ENCODE measurements at regions not wholly inside any gene's neighbourhood (a gene's known extent, or its start where the extent isn't known, plus 50 kb on each side); places are given as distances from the start of the nearest gene placed in this dataset.

DNA sequence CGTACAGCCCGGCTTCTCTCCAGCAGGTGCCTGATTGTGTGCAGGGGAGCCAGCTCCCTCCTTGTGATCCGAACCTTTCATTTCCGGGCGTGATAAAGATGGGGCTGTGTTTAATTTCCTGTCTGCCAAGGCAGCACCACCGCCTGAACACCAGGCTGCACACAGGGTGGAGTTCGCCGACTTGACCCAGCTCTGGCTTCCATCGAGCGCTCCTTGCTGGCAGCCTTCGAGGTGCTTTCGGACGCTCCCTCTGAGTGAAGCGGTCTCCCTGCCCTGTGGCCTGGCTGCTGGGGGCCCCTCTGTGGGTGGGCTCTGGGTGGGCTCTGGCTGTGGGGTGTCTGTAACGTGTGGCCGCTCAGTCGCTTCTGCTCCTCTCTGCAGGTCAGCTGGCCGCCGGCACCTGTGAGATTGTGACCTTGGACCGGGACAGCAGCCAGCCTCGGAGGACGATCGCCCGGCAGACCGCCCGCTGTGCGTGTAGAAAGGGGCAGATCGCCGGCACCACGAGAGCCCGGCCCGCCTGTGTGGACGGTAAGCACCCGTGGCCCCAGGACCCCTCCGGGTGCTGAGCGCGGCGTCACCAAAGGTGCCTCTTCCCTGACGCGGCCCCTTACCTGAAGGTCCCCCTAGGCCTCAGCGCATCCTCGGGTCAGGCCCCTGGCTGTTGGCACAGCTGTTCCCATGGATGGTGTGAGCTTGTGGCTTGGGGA lies 1181.3 kb downstream of the BRD1 start:
- POLR2A ChIA-PET = no interaction called here
- TF ChIP-seq, protein P1, sequence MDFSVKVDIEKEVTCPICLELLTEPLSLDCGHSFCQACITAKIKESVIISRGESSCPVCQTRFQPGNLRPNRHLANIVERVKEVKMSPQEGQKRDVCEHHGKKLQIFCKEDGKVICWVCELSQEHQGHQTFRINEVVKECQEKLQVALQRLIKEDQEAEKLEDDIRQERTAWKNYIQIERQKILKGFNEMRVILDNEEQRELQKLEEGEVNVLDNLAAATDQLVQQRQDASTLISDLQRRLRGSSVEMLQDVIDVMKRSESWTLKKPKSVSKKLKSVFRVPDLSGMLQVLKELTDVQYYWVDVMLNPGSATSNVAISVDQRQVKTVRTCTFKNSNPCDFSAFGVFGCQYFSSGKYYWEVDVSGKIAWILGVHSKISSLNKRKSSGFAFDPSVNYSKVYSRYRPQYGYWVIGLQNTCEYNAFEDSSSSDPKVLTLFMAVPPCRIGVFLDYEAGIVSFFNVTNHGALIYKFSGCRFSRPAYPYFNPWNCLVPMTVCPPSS (IDR thresholded peaks at IDR 0.05) = no peak
- TF ChIP-seq ZNF260 (CRISPR knock-in tag; IDR thresholded peaks at IDR 0.05; ENCODE audit: borderline replicate concordance, low read depth) (no peak), LRRFIP1 (CRISPR knock-in tag; conservative IDR thresholded peaks at IDR 0.05) (no peak), ZKSCAN5 (CRISPR knock-in tag; IDR thresholded peaks at IDR 0.05) (no peak), RNF219 (CRISPR knock-in tag; IDR thresholded peaks at IDR 0.05) (no peak), ZNF672 (CRISPR knock-in tag; IDR thresholded peaks at IDR 0.05) (no peak), ZNF282 (IDR thresholded peaks at IDR 0.05; ENCODE audit: partially characterized antibody) (no peak), ELF3 (CRISPR knock-in tag; IDR thresholded peaks at IDR 0.05) (no peak), ZNF7 (CRISPR knock-in tag; IDR thresholded peaks at IDR 0.05) (no peak), MXD3 (CRISPR knock-in tag; IDR thresholded peaks at IDR 0.05) (no peak)
- TF ChIP-seq, protein P2, sequence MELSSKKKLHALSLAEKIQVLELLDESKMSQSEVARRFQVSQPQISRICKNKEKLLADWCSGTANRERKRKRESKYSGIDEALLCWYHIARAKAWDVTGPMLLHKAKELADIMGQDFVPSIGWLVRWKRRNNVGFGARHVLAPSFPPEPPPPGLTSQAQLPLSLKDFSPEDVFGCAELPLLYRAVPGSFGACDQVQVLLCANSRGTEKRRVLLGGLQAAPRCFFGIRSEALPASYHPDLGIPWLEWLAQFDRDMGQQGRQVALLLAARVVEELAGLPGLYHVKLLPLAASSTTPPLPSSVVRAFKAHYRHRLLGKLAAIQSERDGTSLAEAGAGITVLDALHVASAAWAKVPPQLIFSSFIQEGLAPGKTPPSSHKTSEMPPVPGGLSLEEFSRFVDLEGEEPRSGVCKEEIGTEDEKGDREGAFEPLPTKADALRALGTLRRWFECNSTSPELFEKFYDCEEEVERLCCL (CRISPR knock-in tag; IDR thresholded peaks at IDR 0.05; ENCODE audit: borderline replicate concordance) = no peak

More for the DNA sequence above, 1181.3 kb downstream of the BRD1 start:
- Histone ChIP-seq H2AFZ (ENCODE audit: low read length) (no peak overlapping the region), H3K27me3 (ENCODE audit: control insufficient read depth in 1 of 2, insufficient read depth in 2 of 2, low read length in 2 of 2) (no peaks in the 10 kb centered on the region; a peak in 2 of 5 replicates), H3K9ac (ENCODE audit: insufficient read depth, low read depth, low read length) (no peak overlapping the region), H3K4me3 (replicated peaks in 1 of 3; ENCODE audit: insufficient read depth in 1 of 3, low read depth in 2 of 3, low read length in 3 of 3) (no peak overlapping the region), H3K36me3 (replicated peaks in 1 of 2; ENCODE audit: control insufficient read depth in 1 of 2, insufficient read depth in 2 of 2, low read length in 2 of 2) (no peaks in the 10 kb centered on the region), H3K4me1 (ENCODE audit: insufficient read depth, low read length) (0 out of 2 replicates have a peak, but pooled peaks cover 5% of the 10 kb centered on the region), H3K4me2 (ENCODE audit: low read depth, low read length) (no peak overlapping the region), H3K27ac (ENCODE audit: extremely low read length, insufficient read depth, low read length) (no peak overlapping the region), H3K9me3 (ENCODE audit: low read length) (no peaks in the 10 kb centered on the region), H4K20me1 (ENCODE audit: insufficient read depth, low read length) (no peaks in the 10 kb centered on the region), H3K79me2 (ENCODE audit: insufficient read depth, low read length) (no peaks in the 10 kb centered on the region)
- FAIRE-seq (no peak), DNase-seq (ENCODE audit: low spot score) (no peak), ATAC-seq (no peak)
- in situ Hi-C loops (cut with HindIII; ENCODE audit: extremely low pct_ligation_motif_present, low pct_unique_long_range_greater_than_20kb) = no loop called here
- intact Hi-C loops (cut with micrococcal nuclease; ENCODE audit: unreplicated experiment) = no loop called here
- BruUV-seq (replicated peaks) = no TSS peak
- 71% methylated on average over 12 of the region's 42 CpGs for WGBS (ENCODE audit: low lambda C conversion rate)
- CTCF ChIA-PET (ENCODE audit: low intra/inter-chr PET ratio, low total read pairs) = no interaction called here

Data from HepG2 (cell line).